Activated naive CD4-positive, alpha-beta T cell treated with anti-CD3 and anti-CD28 coated beads for 36 hours (primary cell): ENCODE measurements at regions not wholly inside any gene's neighbourhood (a gene's known extent, or its start where the extent isn't known, plus 50 kb on each side); places are given as distances from the start of the nearest gene placed in this dataset.

ENCODE experiments used
- CTCF ChIA-PET: fragments of 350-600 bp; sonication (Branson Sonifier 250); formaldehyde crosslinking; loops from one replicate; lab custom pipeline; 2021; ENCODE audit warnings: antibody characterized with exemption; lab: Charles Lee
- DNase-seq: peaks from one replicate; pipeline ENCODE4 v3.0.0-alpha.2; 2020
- H3K27ac Mint-ChIP-seq: one replicate; pipeline ENCODE4 v1.8.0; 2021; ENCODE audit warnings: mild to moderate bottlenecking, mixed read lengths
- H3K27me3 Mint-ChIP-seq: one replicate; pipeline ENCODE4 v1.8.0; 2021; ENCODE audit warnings: low read depth, mixed read lengths
- H3K36me3 Mint-ChIP-seq: one replicate; pipeline ENCODE4 v1.8.0; 2021; ENCODE audit warnings: low read depth, mixed read lengths
- H3K4me1 Mint-ChIP-seq: one replicate; pipeline ENCODE4 v1.8.0; 2021; ENCODE audit warnings: low read depth, mixed read lengths
- H3K4me3 Mint-ChIP-seq: one replicate; pipeline ENCODE4 v1.8.0; 2021; ENCODE audit warnings: mild to moderate bottlenecking, moderate library complexity, mixed read lengths
- H3K9me3 Mint-ChIP-seq: one replicate; pipeline ENCODE4 v1.8.0; 2021; ENCODE audit warnings: mixed read lengths
- intact Hi-C: fragments of 100-400 bp; cut with micrococcal nuclease; formaldehyde crosslinking; loops from one replicate; pipeline ENCODE4 v1.15.1; 2023

- intact Hi-C loops, result no loop called here
- Mint-ChIP-seq H3K36me3 (no peaks in the 10 kb centered on the region), H3K4me1 (peaks cover 2% of the 10 kb centered on the region), H3K9me3 (no peaks in the 10 kb centered on the region), H3K27me3 (peaks cover 49% of the 10 kb centered on the region), H3K27ac (no peak overlapping the region), H3K4me3 (no peak overlapping the region)
- CTCF ChIA-PET, result no interaction called here
- DNase-seq, result no peak
These were observed 267.7 kb upstream of the FOXQ1 start for GRCh38 chr6:1044040-1044836.

- CTCF ChIA-PET, result no interaction called here
- no peak overlapping the region for H3K4me3 Mint-ChIP-seq
- peaks cover 49% of the 10 kb centered on the region for H3K27me3 Mint-ChIP-seq
- H3K9me3 Mint-ChIP-seq, result no peaks in the 10 kb centered on the region
- no peak for DNase-seq
- H3K27ac Mint-ChIP-seq, result no peak overlapping the region
- no peaks in the 10 kb centered on the region for H3K36me3 Mint-ChIP-seq
- intact Hi-C loops, result no loop called here
- peaks cover 2% of the 10 kb centered on the region for H3K4me1 Mint-ChIP-seq
These were observed 268.5 kb upstream of the FOXQ1 start for GRCh38 chr6:1043458-1043836.

GRCh38 chr6:1042583-1043457 lies 269.1 kb upstream of the FOXQ1 start:
- no peak for DNase-seq
- Mint-ChIP-seq H3K27me3 (peaks cover 45% of the 10 kb centered on the region), H3K9me3 (no peaks in the 10 kb centered on the region), H3K4me1 (no peaks in the 10 kb centered on the region), H3K4me3 (no peak overlapping the region), H3K36me3 (no peaks in the 10 kb centered on the region), H3K27ac (no peak overlapping the region)
- CTCF ChIA-PET, result no interaction called here
- intact Hi-C loops, result no loop called here

GRCh38 chr6:1040393-1040792 lies 271.5 kb upstream of the FOXQ1 start:
- no peak for DNase-seq
- CTCF ChIA-PET, result no interaction called here
- no peaks in the 10 kb centered on the region for H3K36me3 Mint-ChIP-seq
- H3K9me3 Mint-ChIP-seq, result no peaks in the 10 kb centered on the region
- no peak overlapping the region for H3K27ac Mint-ChIP-seq
- no peak overlapping the region for H3K4me3 Mint-ChIP-seq
- peaks cover 30% of the 10 kb centered on the region for H3K27me3 Mint-ChIP-seq
- H3K4me1 Mint-ChIP-seq, result no peaks in the 10 kb centered on the region
- intact Hi-C loops, result no loop called here

- intact Hi-C loops, result no loop called here
- Mint-ChIP-seq H3K27me3 (peaks cover 26% of the 10 kb centered on the region), H3K9me3 (no peaks in the 10 kb centered on the region), H3K36me3 (no peaks in the 10 kb centered on the region), H3K27ac (no peak overlapping the region), H3K4me1 (no peaks in the 10 kb centered on the region), H3K4me3 (no peak overlapping the region)
- no peak for DNase-seq
- CTCF ChIA-PET, result no interaction called here
These were observed 272.2 kb upstream of the FOXQ1 start for GRCh38 chr6:1039746-1040145.

- CTCF ChIA-PET, result no interaction called here
- H3K4me3 Mint-ChIP-seq, result no peak overlapping the region
- no peaks in the 10 kb centered on the region for H3K36me3 Mint-ChIP-seq
- no peak for DNase-seq
- no peak overlapping the region for H3K27ac Mint-ChIP-seq
- no peaks in the 10 kb centered on the region for H3K4me1 Mint-ChIP-seq
- intact Hi-C loops, result no loop called here
- H3K27me3 Mint-ChIP-seq, result peaks cover 22% of the 10 kb centered on the region
- H3K9me3 Mint-ChIP-seq, result no peaks in the 10 kb centered on the region
These were observed 272.7 kb upstream of the FOXQ1 start for GRCh38 chr6:1039191-1039590.

- intact Hi-C loops, result no loop called here
- H3K27me3 Mint-ChIP-seq, result peaks cover 15% of the 10 kb centered on the region
These were observed 274.3 kb upstream of the FOXQ1 start for GRCh38 chr6:1037430-1038202.

GRCh38 chr6:1035401-1035800 lies 276.5 kb upstream of the FOXQ1 start:
- CTCF ChIA-PET, result no interaction called here
- intact Hi-C loops, result no loop called here
- H3K27ac Mint-ChIP-seq, result no peak overlapping the region
- no peaks in the 10 kb centered on the region for H3K36me3 Mint-ChIP-seq
- H3K4me1 Mint-ChIP-seq, result no peaks in the 10 kb centered on the region
- H3K9me3 Mint-ChIP-seq, result no peaks in the 10 kb centered on the region
- no peak for DNase-seq
- H3K27me3 Mint-ChIP-seq, result peaks cover 6% of the 10 kb centered on the region
- H3K4me3 Mint-ChIP-seq, result no peak overlapping the region

More at GRCh38 chr6:1037430-1038202, 274.3 kb upstream of the FOXQ1 start:
- no peak for DNase-seq
- Mint-ChIP-seq H3K4me1 (no peaks in the 10 kb centered on the region), H3K36me3 (no peaks in the 10 kb centered on the region), H3K9me3 (no peaks in the 10 kb centered on the region), H3K4me3 (no peak overlapping the region), H3K27ac (no peak overlapping the region)
- CTCF ChIA-PET, result no interaction called here

- Mint-ChIP-seq H3K27me3 (no peaks in the 10 kb centered on the region), H3K4me1 (no peaks in the 10 kb centered on the region), H3K27ac (no peak overlapping the region), H3K36me3 (no peaks in the 10 kb centered on the region), H3K4me3 (no peak overlapping the region), H3K9me3 (peaks cover 1% of the 10 kb centered on the region)
- CTCF ChIA-PET, result interaction anchor here (0.9 kb wide), 1 partner anchor 16 kb away, joined by 3 read pairs; no protein-coding TSS in a partner anchor
- intact Hi-C loops, result no loop called here
- DNase-seq, result no peak
These were observed 280.2 kb upstream of the FOXQ1 start for GRCh38 chr6:1031720-1032119.

- H3K27ac Mint-ChIP-seq, result no peak overlapping the region
- CTCF ChIA-PET, result no interaction called here
- no peaks in the 10 kb centered on the region for H3K36me3 Mint-ChIP-seq
- no peaks in the 10 kb centered on the region for H3K27me3 Mint-ChIP-seq
- intact Hi-C loops, result no loop called here
- no peaks in the 10 kb centered on the region for H3K4me1 Mint-ChIP-seq
- DNase-seq, result no peak
- peaks cover 1% of the 10 kb centered on the region for H3K9me3 Mint-ChIP-seq
- H3K4me3 Mint-ChIP-seq, result no peak overlapping the region
These were observed 282.8 kb upstream of the FOXQ1 start for GRCh38 chr6:1029141-1029540.

GRCh38 chr6:1028723-1029122 lies 283.2 kb upstream of the FOXQ1 start:
- no peaks in the 10 kb centered on the region for H3K4me1 Mint-ChIP-seq
- H3K36me3 Mint-ChIP-seq, result no peaks in the 10 kb centered on the region
- H3K27me3 Mint-ChIP-seq, result peaks cover 2% of the 10 kb centered on the region
- H3K4me3 Mint-ChIP-seq, result no peak overlapping the region
- no peak for DNase-seq
- peaks cover 1% of the 10 kb centered on the region for H3K9me3 Mint-ChIP-seq
- CTCF ChIA-PET, result no interaction called here
- intact Hi-C loops, result no loop called here
- H3K27ac Mint-ChIP-seq, result no peak overlapping the region

GRCh38 chr6:1027795-1028569 lies 283.9 kb upstream of the FOXQ1 start:
- H3K4me3 Mint-ChIP-seq, result no peak overlapping the region

More at GRCh38 chr6:1027795-1028569, 283.9 kb upstream of the FOXQ1 start:
- Mint-ChIP-seq H3K27me3 (peaks cover 5% of the 10 kb centered on the region), H3K36me3 (no peaks in the 10 kb centered on the region), H3K27ac (no peak overlapping the region), H3K9me3 (peaks cover 1% of the 10 kb centered on the region), H3K4me1 (no peaks in the 10 kb centered on the region)
- CTCF ChIA-PET, result no interaction called here
- intact Hi-C loops, result no loop called here
- no peak for DNase-seq
